SK-N-SH (cell line): ENCODE measurements at regions not wholly inside any gene's neighbourhood (a gene's known extent, or its start where the extent isn't known, plus 50 kb on each side); places are given as distances from the start of the nearest gene placed in this dataset.

Source experiments
- CTCF ChIA-PET: fragments of 300-600, 350-600 bp; formaldehyde crosslinking; extraction: SDS; loops from one replicate; lab custom pipeline; 2021; lab: Yijun Ruan, JAX
- POLR2A ChIA-PET: fragments of 350-600 bp; sonication (Branson Sonifier 250); formaldehyde crosslinking; extraction: SDS; loops from one replicate; lab custom pipeline; 2020; ENCODE audit warnings: antibody characterized with exemption, inconsistent platforms; lab: Yijun Ruan, JAX
- DNase-seq: peaks from one replicate; pipeline ENCODE4 v3.0.0; 2012
- H2AFZ ChIP-seq: fragments of 200-600 bp; sonication (generic); 2 replicates; pipeline ENCODE4 v1.8.1; 2016; ENCODE audit warnings: antibody characterized with exemption, mild to moderate bottlenecking, low read depth
- H3F3A ChIP-seq: fragments of 200-600 bp; sonication (generic); replicated peaks from 2 replicates; pipeline ENCODE3; 2016; ENCODE audit warnings: antibody characterized with exemption, mild to moderate bottlenecking; ENCODE audit not compliant: insufficient read depth
- H3K27ac ChIP-seq, 2 experiments: fragments of 200-500 bp in 1 of 2; fragments of 200-600 bp in 1 of 2; sonication (Bioruptor generic) in 1 of 2; sonication (generic), shearing (Covaris generic) in 1 of 2; 2 replicates each; pipeline versions ENCODE4 v1.5.1 to v1.6.1; 2014 to 2016; ENCODE audit warnings: low read depth in 2 of 2, inconsistent platforms in 1 of 2, low read length in 1 of 2, mild to moderate bottlenecking in 1 of 2, mixed read lengths in 1 of 2
- H3K27me3 ChIP-seq: fragments of 200-600 bp; sonication (generic), shearing (Covaris generic); 2 replicates; pipeline ENCODE4 v1.6.1; 2016; ENCODE audit warnings: mixed run types; ENCODE audit not compliant: insufficient read depth
- H3K36me3 ChIP-seq, 2 experiments: fragments of 200-500 bp in 1 of 2; fragments of 200-600 bp in 1 of 2; sonication (Bioruptor generic) in 1 of 2; sonication (generic) in 1 of 2; replicated peaks in 1 of 2; 2 replicates each; pipeline versions ENCODE3 to v1.5.1; 2014 to 2016; ENCODE audit warnings: low read length in 1 of 2, mild to moderate bottlenecking in 1 of 2; ENCODE audit not compliant: insufficient read depth in 2 of 2, control insufficient read depth in 1 of 2
- H3K4me1 ChIP-seq, 2 experiments: fragments of 200-500 bp in 1 of 2; fragments of 200-600 bp in 1 of 2; sonication (Bioruptor generic) in 1 of 2; sonication (generic), shearing (Covaris generic) in 1 of 2; 2 replicates each; pipeline versions ENCODE4 v1.5.1 to v1.6.1; 2014 to 2016; ENCODE audit warnings: low read depth in 1 of 2, low read length in 1 of 2, mixed run types in 1 of 2; ENCODE audit not compliant: insufficient read depth in 2 of 2, control insufficient read depth in 1 of 2
- H3K4me2 ChIP-seq: fragments of 200-600 bp; sonication (generic), shearing (Covaris generic); 2 replicates; pipeline ENCODE4 v1.6.1; 2017; ENCODE audit warnings: mixed run types
- H3K4me3 ChIP-seq, 2 experiments: fragments of 200-500 bp in 1 of 2; fragments of 200-600 bp in 1 of 2; sonication (Bioruptor generic) in 1 of 2; sonication (generic), shearing (Covaris generic) in 1 of 2; 2 replicates each; pipeline versions ENCODE4 v1.5.1 to v1.8.1; 2014 to 2016; ENCODE audit warnings: low read depth in 2 of 2, inconsistent platforms in 1 of 2, low read length in 1 of 2, mild to moderate bottlenecking in 1 of 2, mixed read lengths in 1 of 2, moderate library complexity in 1 of 2
- H3K79me2 ChIP-seq: fragments of 200-600 bp; sonication (generic); 2 replicates; pipeline ENCODE4 v1.8.1; 2017; ENCODE audit warnings: mild to moderate bottlenecking; ENCODE audit not compliant: insufficient read depth
- H3K9ac ChIP-seq: fragments of 200-600 bp; sonication (generic); 2 replicates; pipeline ENCODE4 v1.6.1; 2017; ENCODE audit warnings: mixed run types
- H3K9me2 ChIP-seq: fragments of 200-600 bp; sonication (generic); 2 replicates; pipeline ENCODE4 v1.6.1; 2017; ENCODE audit warnings: mixed run types
- H3K9me3 ChIP-seq: fragments of 200-600 bp; sonication (generic); 2 replicates; pipeline ENCODE4 v1.6.1; 2017; ENCODE audit warnings: mixed run types, mild to moderate bottlenecking, moderate library complexity
- H4K20me1 ChIP-seq: fragments of 200-600 bp; sonication (generic); 2 replicates; pipeline ENCODE4 v1.6.1; 2017; ENCODE audit warnings: mild to moderate bottlenecking, mixed run types; ENCODE audit not compliant: insufficient read depth
- CHD2 ChIP-seq: fragments of 150-350 bp; IDR thresholded peaks from 2 replicates; pipeline ENCODE4 v1.6.1; 2018; ENCODE audit warnings: low read length; ENCODE audit not compliant: partially characterized antibody
- ELF1 ChIP-seq: IDR thresholded peaks from 2 replicates; pipeline ENCODE4 v1.4.0; 2012
- EZH2phosphoT487 ChIP-seq: fragments of 200-600 bp; sonication (generic); IDR thresholded peaks from 2 replicates; pipeline ENCODE4 v1.6.1; 2017; ENCODE audit warnings: low read depth, mixed run types, mild to moderate bottlenecking, antibody characterized with exemption, moderate library complexity, borderline replicate concordance
- FOSL2 ChIP-seq: IDR thresholded peaks from 2 replicates; pipeline ENCODE4 v1.4.0; 2012; ENCODE audit warnings: low read depth, mild to moderate bottlenecking, moderate library complexity, borderline replicate concordance
- FOXJ3 ChIP-seq: sonication (generic); formaldehyde crosslinking; IDR thresholded peaks from 2 replicates; pipeline ENCODE4 v1.5.1; 2020; ENCODE audit warnings: mild to moderate bottlenecking, missing genetic modification reagents
- GATA2 ChIP-seq: sonication (generic); formaldehyde crosslinking; IDR thresholded peaks from 2 replicates; pipeline ENCODE4 v1.5.0; 2020; ENCODE audit warnings: mild to moderate bottlenecking, missing genetic modification reagents
- IRF3 ChIP-seq: fragments of 150-350 bp; IDR thresholded peaks from 2 replicates; pipeline ENCODE4 v1.6.1; 2016; ENCODE audit warnings: mild to moderate bottlenecking, low read depth, low read length
- JUND ChIP-seq: IDR thresholded peaks from 2 replicates; pipeline ENCODE4 v1.4.0; 2012
- NFIC ChIP-seq: IDR thresholded peaks from 2 replicates; pipeline ENCODE4 v1.4.0; 2012; ENCODE audit warnings: borderline replicate concordance
- NRF1 ChIP-seq: IDR thresholded peaks from 2 replicates; pipeline ENCODE4 v1.6.1; 2012; ENCODE audit warnings: low read depth, mild to moderate bottlenecking, low read length
- PBX3 ChIP-seq: IDR thresholded peaks from 2 replicates; pipeline ENCODE4; 2012
- RFX5 ChIP-seq: IDR thresholded peaks from 2 replicates; pipeline ENCODE4 v1.6.1; 2012; ENCODE audit warnings: mild to moderate bottlenecking, improper control_type of control experiment, low read length
- SMC3 ChIP-seq: IDR thresholded peaks from 2 replicates; pipeline ENCODE4 v1.6.1; 2012; ENCODE audit warnings: low read depth, low read length, improper control_type of control experiment
- TCF12 ChIP-seq: IDR thresholded peaks from 2 replicates; pipeline ENCODE4 v1.4.0; 2012
- USF1 ChIP-seq: IDR thresholded peaks from 2 replicates; pipeline ENCODE4 v1.4.0; 2012; ENCODE audit warnings: low read depth, borderline replicate concordance
- YY1 ChIP-seq: IDR thresholded peaks from 2 replicates; pipeline ENCODE4 v1.4.0; 2012; ENCODE audit warnings: low read depth, mild to moderate bottlenecking
- WGBS: methylation state at CpG from one replicate; pipeline ENCODE4 v1.1.6; 2017; ENCODE audit warnings: low lambda C conversion rate; 5-methylcytosine and 5-hydroxymethylcytosine counted together
- TF ChIP-seq, protein P1 (sequence below): fragments of 200-600 bp; sonication (generic); IDR thresholded peaks from 2 replicates; pipeline ENCODE4 v1.6.1; 2017; ENCODE audit warnings: antibody characterized with exemption, mild to moderate bottlenecking, moderate library complexity

GRCh38 chr9:134563397-134563796 is 78.2 kb upstream of the COL5A1 start:
- CTCF ChIA-PET: no interaction called here
- H3K9me2 ChIP-seq: no peaks in the 10 kb centered on the region
- H3K9ac ChIP-seq: no peak overlapping the region
- no peak overlapping the region for H3K27ac ChIP-seq
- no peaks in the 10 kb centered on the region for H3K9me3 ChIP-seq
- no peaks in the 10 kb centered on the region for H3K27me3 ChIP-seq
- no peaks in the 10 kb centered on the region for H3K36me3 ChIP-seq
- H3K79me2 ChIP-seq: no peaks in the 10 kb centered on the region
- H3K4me3 ChIP-seq: no peak overlapping the region
- POLR2A ChIA-PET: no interaction called here
- no peaks in the 10 kb centered on the region for H3K4me1 ChIP-seq
- no peak overlapping the region for H2AFZ ChIP-seq
- TF ChIP-seq, protein P1, sequence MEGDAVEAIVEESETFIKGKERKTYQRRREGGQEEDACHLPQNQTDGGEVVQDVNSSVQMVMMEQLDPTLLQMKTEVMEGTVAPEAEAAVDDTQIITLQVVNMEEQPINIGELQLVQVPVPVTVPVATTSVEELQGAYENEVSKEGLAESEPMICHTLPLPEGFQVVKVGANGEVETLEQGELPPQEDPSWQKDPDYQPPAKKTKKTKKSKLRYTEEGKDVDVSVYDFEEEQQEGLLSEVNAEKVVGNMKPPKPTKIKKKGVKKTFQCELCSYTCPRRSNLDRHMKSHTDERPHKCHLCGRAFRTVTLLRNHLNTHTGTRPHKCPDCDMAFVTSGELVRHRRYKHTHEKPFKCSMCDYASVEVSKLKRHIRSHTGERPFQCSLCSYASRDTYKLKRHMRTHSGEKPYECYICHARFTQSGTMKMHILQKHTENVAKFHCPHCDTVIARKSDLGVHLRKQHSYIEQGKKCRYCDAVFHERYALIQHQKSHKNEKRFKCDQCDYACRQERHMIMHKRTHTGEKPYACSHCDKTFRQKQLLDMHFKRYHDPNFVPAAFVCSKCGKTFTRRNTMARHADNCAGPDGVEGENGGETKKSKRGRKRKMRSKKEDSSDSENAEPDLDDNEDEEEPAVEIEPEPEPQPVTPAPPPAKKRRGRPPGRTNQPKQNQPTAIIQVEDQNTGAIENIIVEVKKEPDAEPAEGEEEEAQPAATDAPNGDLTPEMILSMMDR: no peak
- TF ChIP-seq PBX3 (no peak), FOSL2 (no peak), GATA2 (no peak), SMC3 (no peak), NFIC (no peak)
- TF ChIP-seq, all 33 proteins: peak for 0
- no peaks in the 10 kb centered on the region for H4K20me1 ChIP-seq
- 51% methylated on average over 4 of the region's 4 CpGs for WGBS
- no peak overlapping the region for H3K4me2 ChIP-seq
- no peak for DNase-seq
- H3F3A ChIP-seq: no peaks in the 10 kb centered on the region

GRCh38 chr9:134564431-134565170 is 77.0 kb upstream of the COL5A1 start:
- 63% methylated on average over 16 of the region's 16 CpGs for whole genome bisulfite sequencing
- H3K36me3 ChIP-seq: no peaks in the 10 kb centered on the region
- no peaks in the 10 kb centered on the region for H4K20me1 ChIP-seq
- POLR2A ChIA-PET: no interaction called here
- DNase-seq: no peak
- no peaks in the 10 kb centered on the region for H3F3A ChIP-seq
- no peak overlapping the region for H3K9ac ChIP-seq
- no peak overlapping the region for H3K4me3 ChIP-seq
- CTCF ChIA-PET: interaction anchor here (0.8 to 1.5 kb wide), 2 partner anchors 11 to 91 kb away, joined by 3 read pairs; no protein-coding TSS in a partner anchor
- H3K4me1 ChIP-seq: no peaks in the 10 kb centered on the region
- no peak overlapping the region for H3K27ac ChIP-seq
- no peak overlapping the region for H3K4me2 ChIP-seq
- no peaks in the 10 kb centered on the region for H3K9me2 ChIP-seq
- H3K27me3 ChIP-seq: no peaks in the 10 kb centered on the region
- H2AFZ ChIP-seq: no peak overlapping the region
- no peaks in the 10 kb centered on the region for H3K9me3 ChIP-seq
- no peaks in the 10 kb centered on the region for H3K79me2 ChIP-seq
- TF ChIP-seq NFIC: no peak
- no peak for TF ChIP-seq IRF3
- TF ChIP-seq SMC3: no peak
- no peak for TF ChIP-seq EZH2phosphoT487
- TF ChIP-seq ELF1: no peak
- TF ChIP-seq NRF1: no peak
- TF ChIP-seq CHD2: no peak
- TF ChIP-seq, protein P1: no peak
- TF ChIP-seq GATA2: no peak
- TF ChIP-seq YY1: no peak
- TF ChIP-seq TCF12: peak; percentile 23; the same call in 1 of the 2 replicates
- no peak for TF ChIP-seq JUND
- TF ChIP-seq RFX5: no peak
- no peak for TF ChIP-seq USF1
- no peak for TF ChIP-seq FOXJ3 (CRISPR knock-in tag)
- 0 out of 2 replicates have a peak, but pooled peaks have one; percentile 4 for TF ChIP-seq FOSL2
